Right lobe of liver (tissue), 4 donors: ENCODE measurements at regions not wholly inside any gene's neighbourhood (a gene's known extent, or its start where the extent isn't known, plus 50 kb on each side); places are given as distances from the start of the nearest gene placed in this dataset.

Source experiments
- CTCF ChIP-seq, 4 donors: fragments of 200-600 bp in 3 of 4; fragments of 450-650 bp in 1 of 4; IDR thresholded peaks; one replicate each; pipeline versions ENCODE4 v1.5.1 to v1.8.0; 2016 to 2022; ENCODE audit warnings: antibody characterized with exemption in 4 of 4, mild to moderate bottlenecking in 2 of 4
- POLR2A ChIP-seq: fragments of 450-650 bp; IDR thresholded peaks from one replicate; pipeline ENCODE4 v1.6.1; 2017; ENCODE audit warnings: antibody characterized with exemption, mild to moderate bottlenecking
- donor health status: DM: no; HTN: no; CAD: no.
- donor health status: DM: no; HTN: no; CAD: no.
- donor health status: DM: no; HTN: yes; CAD: no.

DNA sequence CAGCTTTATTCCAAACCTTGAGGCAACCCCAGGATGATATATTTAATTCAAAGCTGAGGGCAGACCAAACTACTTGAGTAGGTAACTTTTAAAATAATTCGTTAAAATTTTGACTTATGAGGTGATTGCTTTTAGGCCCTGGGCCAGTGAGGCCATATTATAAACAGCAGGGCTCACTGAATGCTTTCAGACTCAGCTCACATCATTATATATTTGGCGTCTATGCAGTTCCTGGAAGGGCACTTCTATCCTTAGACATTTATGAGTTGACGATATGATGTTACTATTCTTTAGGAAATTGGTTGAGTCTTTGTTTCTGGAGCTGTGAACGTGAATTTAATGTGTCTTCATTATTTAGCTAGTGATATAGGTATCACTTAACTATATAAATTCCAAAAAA, 400.1 kb downstream of the PDHA2 start:
- no peak for TF ChIP-seq CTCF (IDR thresholded peaks at IDR 0.05)
- TF ChIP-seq POLR2A: no peak
